GM20431 (cell line): ENCODE measurements at regions not wholly inside any gene's neighbourhood (a gene's known extent, or its start where the extent isn't known, plus 50 kb on each side); places are given as distances from the start of the nearest gene placed in this dataset.
"Not testable (repeated sequence)": the region's sequence is repeated elsewhere in the genome, so short reads cannot be mapped to it uniquely, and the experiment has no call there.

Source experiments
- in situ Hi-C: fragments of 300-500 bp; cut with MseI, MboI; formaldehyde crosslinking; loops from one replicate; pipeline ENCODE4 v1.15.0; 2020; ENCODE audit warnings: low sequenced_read_pairs; ENCODE audit not compliant: unreplicated experiment

GRCh38 chr6:112833581-112834131, 486.5 kb downstream of the RFPL4B start:
- in situ Hi-C loops: no loop called here

GRCh38 chr6:112835078-112835477, 487.9 kb downstream of the RFPL4B start:
- in situ Hi-C loops: no loop called here

- in situ Hi-C loops: no loop called here
These were observed 492.4 kb downstream of the RFPL4B start for GRCh38 chr6:112839525-112839961.

- in situ Hi-C loops: no loop called here
These were observed 494.6 kb downstream of the RFPL4B start for GRCh38 chr6:112841553-112842329.

GRCh38 chr6:112842330-112842685, 495.2 kb downstream of the RFPL4B start:
- in situ Hi-C loops: no loop called here

GRCh38 chr6:112846681-112847080, 499.6 kb downstream of the RFPL4B start:
- in situ Hi-C loops: no loop called here

- in situ Hi-C loops: no loop called here
These were observed 504.0 kb downstream of the RFPL4B start for GRCh38 chr6:112851146-112851545.

- in situ Hi-C loops: no loop called here
These were observed 506.0 kb downstream of the RFPL4B start for GRCh38 chr6:112853162-112853561.

GRCh38 chr6:112863753-112864152, 516.6 kb downstream of the RFPL4B start:
- in situ Hi-C loops: no loop called here

- in situ Hi-C loops: no loop called here
These were observed 518.0 kb downstream of the RFPL4B start for GRCh38 chr6:112865131-112865530.

- in situ Hi-C loops: no loop called here
These were observed 527.8 kb downstream of the RFPL4B start for GRCh38 chr6:112874881-112875280.

GRCh38 chr6:112877134-112878100, 530.3 kb downstream of the RFPL4B start:
- in situ Hi-C loops: no loop called here

- in situ Hi-C loops: no loop called here
These were observed 532.8 kb downstream of the RFPL4B start for GRCh38 chr6:112879920-112880413.

- in situ Hi-C loops: no loop called here
These were observed 533.9 kb downstream of the RFPL4B start for GRCh38 chr6:112881027-112881426.

- in situ Hi-C loops: no loop called here
These were observed 535.0 kb downstream of the RFPL4B start for GRCh38 chr6:112881828-112882780.

GRCh38 chr6:112883095-112883494, 536.0 kb downstream of the RFPL4B start:
- in situ Hi-C loops: no loop called here

- in situ Hi-C loops: no loop called here
These were observed 539.3 kb downstream of the RFPL4B start for GRCh38 chr6:112886415-112886814.

- in situ Hi-C loops: not testable (repeated sequence)
These were observed 540.3 kb downstream of the RFPL4B start for GRCh38 chr6:112887424-112887823.

- in situ Hi-C loops: no loop called here
These were observed 552.4 kb downstream of the RFPL4B start for GRCh38 chr6:112899541-112899940.
